Astrocyte (in vitro differentiated cells and primary cell): ENCODE measurements at regions not wholly inside any gene's neighbourhood (a gene's known extent, or its start where the extent isn't known, plus 50 kb on each side); places are given as distances from the start of the nearest gene placed in this dataset.

Source experiments
- DNase-seq: peaks from one replicate; pipeline ENCODE4 v3.0.0-alpha.2; 2010; ENCODE audit warnings: low read depth
- FAIRE-seq: peaks from 2 replicates; lab custom pipeline; 2011; peaks lifted over from hg19 to GRCh38; lab: Jason Lieb, UNC
- H2AFZ ChIP-seq: 2 replicates; pipeline ENCODE4 v1.6.0; 2012; ENCODE audit warnings: low read depth, low read length, inconsistent platforms
- H3K27ac ChIP-seq: 2 replicates; pipeline ENCODE4 v1.5.1; 2011; ENCODE audit warnings: low read depth, low read length, inconsistent platforms
- H3K27me3 ChIP-seq: 2 replicates; pipeline ENCODE4 v1.6.0; 2011; ENCODE audit warnings: low read length, inconsistent platforms; ENCODE audit not compliant: insufficient read depth
- H3K36me3 ChIP-seq: 2 replicates; pipeline ENCODE4 v1.5.1; 2011; ENCODE audit warnings: low read length, inconsistent platforms; ENCODE audit not compliant: insufficient read depth
- H3K4me1 ChIP-seq: 2 replicates; pipeline ENCODE4 v1.5.1; 2011; ENCODE audit warnings: low read length, inconsistent platforms; ENCODE audit not compliant: insufficient read depth
- H3K4me2 ChIP-seq: 2 replicates; pipeline ENCODE4 v1.6.0; 2012; ENCODE audit warnings: low read length, inconsistent platforms
- H3K4me3 ChIP-seq: 2 replicates; pipeline ENCODE4 v1.5.1; 2011; ENCODE audit warnings: low read depth, mild to moderate bottlenecking, low read length, inconsistent platforms; ENCODE audit not compliant: insufficient read depth
- H3K79me2 ChIP-seq: 2 replicates; pipeline ENCODE4 v1.6.0; 2012; ENCODE audit warnings: mild to moderate bottlenecking, low read length, inconsistent platforms; ENCODE audit not compliant: insufficient read depth
- H3K9ac ChIP-seq: 2 replicates; pipeline ENCODE4 v1.6.0; 2012; ENCODE audit warnings: mild to moderate bottlenecking, low read length, inconsistent platforms
- H3K9me3 ChIP-seq: 2 replicates; pipeline ENCODE4 v1.5.1; 2012; ENCODE audit warnings: low read depth, mild to moderate bottlenecking, low read length, inconsistent platforms; ENCODE audit not compliant: insufficient read depth
- H4K20me1 ChIP-seq: 2 replicates; pipeline ENCODE4 v1.6.0; 2012; ENCODE audit warnings: low read length, inconsistent platforms; ENCODE audit not compliant: insufficient read depth
- H3K27ac Mint-ChIP-seq: one replicate; pipeline ENCODE4 v1.8.0; 2021; ENCODE audit warnings: mild to moderate bottlenecking, mixed read lengths; ENCODE audit not compliant: unreplicated experiment
- H3K27me3 Mint-ChIP-seq: one replicate; pipeline ENCODE4 v1.8.0; 2021; ENCODE audit warnings: low read depth, mixed read lengths; ENCODE audit not compliant: unreplicated experiment
- H3K36me3 Mint-ChIP-seq: one replicate; pipeline ENCODE4 v1.8.0; 2021; ENCODE audit warnings: low read depth, mixed read lengths; ENCODE audit not compliant: unreplicated experiment
- H3K4me1 Mint-ChIP-seq: one replicate; pipeline ENCODE4 v1.8.0; 2021; ENCODE audit warnings: low read depth, mixed read lengths; ENCODE audit not compliant: unreplicated experiment
- H3K4me3 Mint-ChIP-seq: one replicate; pipeline ENCODE4 v1.8.0; 2021; ENCODE audit warnings: mild to moderate bottlenecking, moderate library complexity, mixed read lengths; ENCODE audit not compliant: unreplicated experiment
- H3K9me3 Mint-ChIP-seq: one replicate; pipeline ENCODE4 v1.8.0; 2021; ENCODE audit warnings: mild to moderate bottlenecking, mixed read lengths; ENCODE audit not compliant: unreplicated experiment
- EZH2 ChIP-seq: IDR thresholded peaks from 2 replicates; pipeline ENCODE4 v1.6.1; 2012; ENCODE audit warnings: mild to moderate bottlenecking, low read length, inconsistent platforms; ENCODE audit not compliant: insufficient read depth
- TF ChIP-seq, protein P1 (sequence below): IDR thresholded peaks from 2 replicates; pipeline ENCODE4 v1.5.1; 2011; ENCODE audit warnings: low read depth, mild to moderate bottlenecking, inconsistent platforms, low read length, moderate library complexity; ENCODE audit not compliant: insufficient read depth

DNA sequence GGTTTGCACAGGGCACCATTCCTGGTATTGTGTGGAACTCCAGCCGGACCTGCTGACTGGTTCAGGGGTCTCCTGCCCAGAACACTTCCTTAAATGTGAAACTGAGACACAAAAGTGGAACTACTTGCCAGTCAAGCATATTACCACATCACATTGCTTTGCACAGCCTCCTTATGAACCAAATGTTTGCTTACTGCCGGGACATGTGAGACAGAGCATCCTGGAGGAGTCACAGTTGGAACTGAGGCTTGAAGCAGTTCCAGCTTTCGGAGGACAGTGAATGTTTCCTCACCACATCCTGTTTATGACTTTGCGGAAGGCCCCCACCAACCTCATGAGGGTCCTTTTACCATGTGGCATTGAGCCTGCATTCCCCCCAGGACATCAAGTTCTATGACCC, 105.8 kb upstream of the ARHGAP42 start:
- no peak for FAIRE-seq
- Histone ChIP-seq H3K4me3 (no peak overlapping the region), H4K20me1 (no peaks in the 10 kb centered on the region), H3K36me3 (no peaks in the 10 kb centered on the region), H3K9me3 (no peaks in the 10 kb centered on the region), H2AFZ (no peak overlapping the region), H3K4me1 (peaks cover 9% of the 10 kb centered on the region), H3K9ac (no peak overlapping the region), H3K79me2 (no peaks in the 10 kb centered on the region), H3K27me3 (no peaks in the 10 kb centered on the region), H3K4me2 (peak overlapping the region; percentile 3), H3K27ac (no peak overlapping the region)
- no peak overlapping the region for H3K4me3 Mint-ChIP-seq
- TF ChIP-seq, protein P1, sequence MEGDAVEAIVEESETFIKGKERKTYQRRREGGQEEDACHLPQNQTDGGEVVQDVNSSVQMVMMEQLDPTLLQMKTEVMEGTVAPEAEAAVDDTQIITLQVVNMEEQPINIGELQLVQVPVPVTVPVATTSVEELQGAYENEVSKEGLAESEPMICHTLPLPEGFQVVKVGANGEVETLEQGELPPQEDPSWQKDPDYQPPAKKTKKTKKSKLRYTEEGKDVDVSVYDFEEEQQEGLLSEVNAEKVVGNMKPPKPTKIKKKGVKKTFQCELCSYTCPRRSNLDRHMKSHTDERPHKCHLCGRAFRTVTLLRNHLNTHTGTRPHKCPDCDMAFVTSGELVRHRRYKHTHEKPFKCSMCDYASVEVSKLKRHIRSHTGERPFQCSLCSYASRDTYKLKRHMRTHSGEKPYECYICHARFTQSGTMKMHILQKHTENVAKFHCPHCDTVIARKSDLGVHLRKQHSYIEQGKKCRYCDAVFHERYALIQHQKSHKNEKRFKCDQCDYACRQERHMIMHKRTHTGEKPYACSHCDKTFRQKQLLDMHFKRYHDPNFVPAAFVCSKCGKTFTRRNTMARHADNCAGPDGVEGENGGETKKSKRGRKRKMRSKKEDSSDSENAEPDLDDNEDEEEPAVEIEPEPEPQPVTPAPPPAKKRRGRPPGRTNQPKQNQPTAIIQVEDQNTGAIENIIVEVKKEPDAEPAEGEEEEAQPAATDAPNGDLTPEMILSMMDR: no peak
- no peak for TF ChIP-seq EZH2
- H3K9me3 Mint-ChIP-seq: no peaks in the 10 kb centered on the region
- no peak for DNase-seq
- no peaks in the 10 kb centered on the region for H3K27me3 Mint-ChIP-seq
- H3K27ac Mint-ChIP-seq: no peak overlapping the region
- H3K36me3 Mint-ChIP-seq: no peaks in the 10 kb centered on the region
- H3K4me1 Mint-ChIP-seq: peaks cover 25% of the 10 kb centered on the region

DNA sequence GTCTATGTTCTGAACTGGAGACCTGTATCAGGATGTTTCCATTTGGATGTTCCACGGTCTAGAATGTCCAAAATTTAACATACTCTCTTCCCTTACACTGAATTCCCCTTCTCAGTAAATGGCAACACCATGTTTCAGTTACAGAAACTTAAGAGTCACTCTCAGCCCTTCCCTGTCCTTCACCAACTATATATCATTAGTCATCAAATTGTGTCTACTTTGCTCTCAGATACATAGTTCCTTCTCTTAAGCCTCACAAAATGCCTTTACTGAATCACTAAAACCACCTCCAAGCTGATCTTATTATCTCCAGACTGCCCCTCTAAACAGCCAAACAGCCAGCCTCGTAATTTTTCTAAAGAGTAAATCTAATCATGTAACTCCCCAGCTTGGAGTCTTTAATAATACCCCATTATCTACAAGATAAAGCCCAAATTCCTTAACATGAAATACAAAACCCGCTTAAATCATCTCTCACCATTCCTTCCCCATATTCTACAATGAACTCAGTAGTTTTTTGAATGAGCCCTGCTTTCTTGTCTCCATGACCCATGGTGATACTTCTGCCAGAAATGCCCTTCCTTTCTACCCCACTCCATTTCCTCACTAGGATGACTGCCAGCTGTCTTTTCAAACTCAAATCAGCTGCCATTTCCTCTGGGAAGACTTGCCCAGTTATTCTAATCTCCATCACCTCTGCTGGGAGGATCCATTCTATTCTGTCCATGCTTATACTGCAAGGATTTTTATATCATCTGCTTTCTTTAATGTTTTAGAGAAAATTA, 102.7 kb upstream of the ARHGAP42 start:
- no peak overlapping the region for H3K27ac Mint-ChIP-seq
- FAIRE-seq (no peak), DNase-seq (no peak)
- Histone ChIP-seq H3K4me1 (no peaks in the 10 kb centered on the region), H3K4me2 (no peak overlapping the region), H2AFZ (no peak overlapping the region), H3K9ac (no peak overlapping the region), H3K79me2 (no peaks in the 10 kb centered on the region), H4K20me1 (no peaks in the 10 kb centered on the region), H3K4me3 (no peak overlapping the region), H3K9me3 (no peaks in the 10 kb centered on the region), H3K27ac (no peak overlapping the region), H3K27me3 (no peaks in the 10 kb centered on the region), H3K36me3 (no peaks in the 10 kb centered on the region)
- peaks cover 10% of the 10 kb centered on the region for H3K4me1 Mint-ChIP-seq
- H3K36me3 Mint-ChIP-seq: no peaks in the 10 kb centered on the region
- no peaks in the 10 kb centered on the region for H3K27me3 Mint-ChIP-seq
- H3K4me3 Mint-ChIP-seq: no peak overlapping the region
- TF ChIP-seq, protein P1: no peak
- no peak for TF ChIP-seq EZH2
- H3K9me3 Mint-ChIP-seq: no peaks in the 10 kb centered on the region

DNA sequence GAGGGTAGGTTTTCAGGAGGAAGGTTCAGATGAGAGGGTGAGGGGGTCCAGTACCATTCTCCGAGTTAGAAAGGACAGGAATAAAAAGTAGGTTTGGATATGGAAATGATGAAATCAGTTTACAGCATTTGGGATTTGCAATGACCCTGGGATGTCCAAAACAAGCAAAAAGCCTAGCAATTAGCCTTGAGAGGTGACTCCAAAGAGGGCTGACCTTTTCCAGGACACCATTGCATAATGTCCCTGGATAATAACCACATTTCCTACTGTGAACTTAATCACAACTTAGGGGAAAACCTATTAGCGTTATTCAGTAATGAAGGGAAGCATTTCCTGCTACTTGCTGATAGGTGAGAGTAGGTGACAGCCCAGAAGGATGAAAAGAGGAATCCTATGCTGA, 101.4 kb upstream of the ARHGAP42 start:
- H3K9me3 Mint-ChIP-seq: no peaks in the 10 kb centered on the region
- Histone ChIP-seq H4K20me1 (no peaks in the 10 kb centered on the region), H3K27me3 (no peaks in the 10 kb centered on the region), H3K27ac (no peak overlapping the region), H3K36me3 (no peaks in the 10 kb centered on the region), H3K79me2 (no peaks in the 10 kb centered on the region), H3K4me3 (no peak overlapping the region), H3K4me2 (no peak overlapping the region), H2AFZ (no peak overlapping the region), H3K9ac (no peak overlapping the region), H3K9me3 (no peaks in the 10 kb centered on the region), H3K4me1 (no peaks in the 10 kb centered on the region)
- FAIRE-seq: no peak
- H3K27ac Mint-ChIP-seq: no peak overlapping the region
- TF ChIP-seq, protein P1: no peak
- no peak for TF ChIP-seq EZH2
- no peak overlapping the region for H3K4me3 Mint-ChIP-seq
- DNase-seq: no peak
- H3K27me3 Mint-ChIP-seq: no peaks in the 10 kb centered on the region
- H3K4me1 Mint-ChIP-seq: peaks cover 1% of the 10 kb centered on the region
- no peaks in the 10 kb centered on the region for H3K36me3 Mint-ChIP-seq
